GM19025 (cell line): ENCODE measurements at regions not wholly inside any gene's neighbourhood (a gene's known extent, or its start where the extent isn't known, plus 50 kb on each side); places are given as distances from the start of the nearest gene placed in this dataset.

Experiments used
- ATAC-seq: cut with Tn5 transposase; IDR thresholded peaks from one replicate; pipeline ENCODE4 v1.9.1; 2021; ENCODE audit warnings: mild to moderate bottlenecking, low read depth, moderate library complexity; ENCODE audit not compliant: unreplicated experiment

- ATAC-seq = no peak
Measured at GRCh38 chr2:42944779-42945415, 152.5 kb upstream of the HAAO start.

- ATAC-seq = no peak
Measured at GRCh38 chr2:42942990-42943493, 150.7 kb upstream of the HAAO start.

- ATAC-seq = no peak
Measured at GRCh38 chr2:42942214-42942989, 150.0 kb upstream of the HAAO start.

- no peak for ATAC-seq
Measured at GRCh38 chr2:42941633-42942176, 149.3 kb upstream of the HAAO start.

GRCh38 chr2:42939411-42940206, 147.2 kb upstream of the HAAO start:
- no peak for ATAC-seq

- no peak for ATAC-seq
Measured at GRCh38 chr2:42938671-42939370, 146.4 kb upstream of the HAAO start.

- ATAC-seq = no peak
Measured at GRCh38 chr2:42937171-42937875, 144.9 kb upstream of the HAAO start.

- no peak for ATAC-seq
Measured at GRCh38 chr2:42935692-42936671, 143.6 kb upstream of the HAAO start.

- ATAC-seq = no peak
Measured at GRCh38 chr2:42934580-42935186, 142.3 kb upstream of the HAAO start.

GRCh38 chr2:42933824-42934254, 141.5 kb upstream of the HAAO start:
- no peak for ATAC-seq

GRCh38 chr2:42932271-42933151, 140.1 kb upstream of the HAAO start:
- ATAC-seq = no peak

- no peak for ATAC-seq
Measured at GRCh38 chr2:42931818-42932195, 139.4 kb upstream of the HAAO start.

GRCh38 chr2:42931146-42931817, 138.9 kb upstream of the HAAO start:
- no peak for ATAC-seq

- ATAC-seq = no peak
Measured at GRCh38 chr2:42930025-42930581, 137.7 kb upstream of the HAAO start.

GRCh38 chr2:42929546-42930024, 137.2 kb upstream of the HAAO start:
- ATAC-seq = no peak
